T-helper 1 cell treated with Interleukin-12 subunit alpha and Interleukin-12 subunit beta and Interleukin-4 antibody, amounts not matched to agents 30 ng/mL and 1 ng/mL, for 36 hours (primary cell): ENCODE measurements at regions not wholly inside any gene's neighbourhood (a gene's known extent, or its start where the extent isn't known, plus 50 kb on each side); places are given as distances from the start of the nearest gene placed in this dataset.

Source experiments
- intact Hi-C: fragments of 100-400 bp; cut with micrococcal nuclease; formaldehyde crosslinking; loops from one replicate; pipeline ENCODE4 v1.15.1; 2024

DNA sequence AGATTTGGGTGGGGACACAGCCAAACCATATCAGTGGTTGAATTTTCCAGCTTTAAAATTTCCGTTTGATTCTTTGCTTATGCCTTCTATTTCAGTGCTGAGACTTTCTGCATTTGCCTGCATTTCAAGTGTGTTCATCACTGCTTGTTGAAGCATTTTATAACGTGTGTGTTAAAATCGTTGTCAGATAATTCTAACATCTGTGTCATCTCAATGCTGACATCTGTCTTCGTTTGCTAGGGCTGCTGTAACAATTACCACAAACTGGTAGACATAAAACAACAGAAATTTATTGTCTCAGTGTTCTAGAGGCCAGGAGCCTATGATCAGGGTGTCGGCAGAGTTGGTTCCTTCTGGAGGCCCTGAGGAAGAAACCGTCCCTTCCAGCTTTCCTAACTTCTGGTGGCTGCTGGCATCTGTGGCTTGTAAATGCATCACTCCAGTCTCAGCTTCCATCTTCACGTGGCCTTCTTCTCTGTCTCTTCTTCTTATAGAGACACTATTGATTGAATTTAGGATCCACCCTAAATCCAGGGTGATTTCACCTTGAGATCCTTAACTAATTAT lies 71.1 kb upstream of the SDK1 start:
- intact Hi-C loops: no loop called here

DNA sequence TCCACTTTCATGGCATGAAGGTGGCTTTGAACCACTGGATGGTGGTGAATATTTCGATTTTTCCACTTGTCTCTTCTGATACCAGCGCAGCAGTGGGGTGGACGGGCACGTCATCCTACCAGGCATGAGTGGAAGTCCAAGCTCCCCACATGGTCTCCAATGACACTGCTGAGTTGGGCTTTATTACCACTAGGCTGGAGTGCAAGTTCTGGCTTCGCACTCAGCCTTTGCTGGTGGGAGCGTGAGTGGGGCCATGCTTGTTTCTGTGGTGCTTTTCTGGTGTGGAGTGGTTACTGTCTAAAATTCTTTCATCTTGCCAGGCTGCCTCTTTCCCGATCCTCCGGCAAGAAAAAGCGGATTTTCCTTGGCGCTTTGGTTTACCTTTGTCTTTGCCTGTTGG lies 70.1 kb upstream of the SDK1 start:
- intact Hi-C loops: no loop called here

DNA sequence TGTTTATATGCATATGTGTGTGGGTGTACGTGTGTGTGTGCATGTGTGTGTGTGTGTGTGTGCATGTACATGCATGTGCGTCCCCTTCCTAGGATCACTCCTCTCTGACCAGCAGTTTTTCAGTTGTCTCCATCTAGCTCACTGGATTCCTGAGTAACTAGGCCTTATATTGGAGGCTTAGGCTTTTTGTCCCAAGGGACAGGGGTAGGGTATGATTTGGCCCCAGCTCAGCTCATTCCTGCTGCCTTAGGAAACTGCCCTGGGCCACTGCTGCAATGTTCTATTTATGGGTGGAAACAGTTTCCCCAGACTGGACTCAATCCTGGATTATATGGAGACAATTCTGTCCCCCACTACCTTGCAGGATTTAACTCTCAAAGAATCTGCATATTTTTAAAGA lies 68.8 kb upstream of the SDK1 start:
- intact Hi-C loops: no loop called here

DNA sequence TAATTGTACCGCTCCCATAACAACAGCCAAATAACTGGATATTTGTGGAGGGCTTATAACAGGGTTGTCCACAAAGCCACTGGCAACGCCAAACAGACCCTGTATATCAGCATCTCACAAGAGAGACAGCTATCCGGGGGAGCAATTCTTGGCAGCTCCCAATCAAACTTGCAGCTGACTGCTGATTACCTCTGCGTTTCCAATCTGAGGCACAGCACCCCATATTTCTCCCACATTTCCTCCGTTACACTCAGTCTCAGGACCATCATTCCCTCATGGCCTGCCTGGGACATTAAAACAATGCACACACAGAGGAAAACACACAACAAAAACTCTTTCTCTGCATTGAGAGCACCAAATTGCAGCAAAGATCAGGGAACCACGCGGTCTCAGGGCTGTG lies 67.8 kb upstream of the SDK1 start:
- intact Hi-C loops: no loop called here

DNA sequence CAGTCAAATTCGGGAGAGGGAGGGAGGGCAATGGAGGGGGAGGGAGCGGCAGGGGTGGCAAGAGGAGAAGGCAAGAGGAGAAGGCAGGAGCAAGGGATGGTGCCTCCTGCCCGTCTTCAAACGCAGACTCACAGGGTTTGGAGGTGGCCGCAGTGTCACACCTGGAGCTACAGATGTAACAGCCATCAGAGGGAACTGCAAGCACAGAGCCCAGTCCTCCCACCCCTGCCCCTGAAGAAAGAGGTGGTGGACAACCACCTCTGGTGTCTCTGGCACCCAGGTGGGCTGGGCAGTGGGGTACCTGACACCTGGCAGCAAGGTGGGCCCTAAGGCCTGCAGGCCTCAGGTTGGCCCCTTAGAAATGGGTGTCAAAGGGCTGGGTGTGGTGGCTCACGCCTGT lies 67.0 kb upstream of the SDK1 start:
- intact Hi-C loops: no loop called here

DNA sequence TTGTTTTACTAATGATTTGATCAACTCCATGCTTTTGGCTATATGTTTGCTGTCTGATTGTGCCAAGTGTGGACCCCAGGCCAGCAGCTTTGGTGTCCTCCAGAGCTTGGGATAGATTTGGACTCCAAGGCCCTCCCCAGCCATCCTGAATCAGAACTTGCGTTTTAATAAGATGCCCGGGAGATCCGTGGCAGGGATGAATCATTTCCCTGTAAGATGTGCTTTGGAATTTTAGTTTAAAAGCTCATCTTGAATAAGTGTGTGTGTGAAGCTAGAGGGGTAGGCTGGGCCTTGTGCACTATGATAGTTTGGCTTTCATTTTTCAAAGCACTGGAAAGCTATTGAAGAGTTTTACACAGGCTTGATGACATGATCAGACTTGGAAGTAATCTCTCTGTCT lies 66.2 kb upstream of the SDK1 start:
- intact Hi-C loops: no loop called here

DNA sequence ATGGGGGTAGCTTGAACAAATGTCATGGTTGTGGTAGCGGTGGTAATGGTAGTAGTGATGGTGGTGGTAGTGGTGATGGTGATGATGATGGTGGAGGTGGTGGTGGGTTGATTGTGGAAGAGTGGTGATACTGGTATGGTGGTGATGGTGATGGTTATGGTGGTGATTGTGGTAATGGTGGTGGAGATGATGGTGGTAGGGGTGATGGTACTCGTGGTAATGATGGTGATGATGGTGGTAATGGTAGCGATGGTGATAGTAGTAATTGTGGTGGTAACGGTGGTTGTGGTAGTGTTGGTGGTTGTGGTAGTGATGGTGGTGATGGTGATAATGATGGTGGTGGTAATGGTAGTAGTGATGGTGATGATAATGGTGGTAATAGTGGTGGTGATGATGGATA lies 65.7 kb upstream of the SDK1 start:
- intact Hi-C loops: no loop called here

DNA sequence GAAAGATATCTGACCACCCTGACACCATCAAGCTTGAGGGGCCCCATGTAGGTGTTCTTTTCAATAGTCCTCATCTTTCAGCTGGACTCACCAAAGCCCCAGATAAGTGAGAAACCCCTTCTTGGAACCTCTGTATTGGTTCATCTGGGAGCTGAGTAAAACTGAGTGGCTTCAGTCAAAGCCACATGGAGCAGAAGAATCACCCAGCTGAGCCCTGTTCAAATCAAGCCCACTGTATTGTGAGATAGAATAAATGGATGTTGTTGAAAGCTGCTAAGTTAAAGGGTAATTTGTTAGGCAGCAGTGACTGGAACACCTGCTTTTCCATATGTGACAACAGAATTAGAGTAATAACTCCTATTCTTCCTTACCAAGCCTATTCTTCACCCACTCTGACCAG lies 64.8 kb upstream of the SDK1 start:
- intact Hi-C loops: no loop called here

DNA sequence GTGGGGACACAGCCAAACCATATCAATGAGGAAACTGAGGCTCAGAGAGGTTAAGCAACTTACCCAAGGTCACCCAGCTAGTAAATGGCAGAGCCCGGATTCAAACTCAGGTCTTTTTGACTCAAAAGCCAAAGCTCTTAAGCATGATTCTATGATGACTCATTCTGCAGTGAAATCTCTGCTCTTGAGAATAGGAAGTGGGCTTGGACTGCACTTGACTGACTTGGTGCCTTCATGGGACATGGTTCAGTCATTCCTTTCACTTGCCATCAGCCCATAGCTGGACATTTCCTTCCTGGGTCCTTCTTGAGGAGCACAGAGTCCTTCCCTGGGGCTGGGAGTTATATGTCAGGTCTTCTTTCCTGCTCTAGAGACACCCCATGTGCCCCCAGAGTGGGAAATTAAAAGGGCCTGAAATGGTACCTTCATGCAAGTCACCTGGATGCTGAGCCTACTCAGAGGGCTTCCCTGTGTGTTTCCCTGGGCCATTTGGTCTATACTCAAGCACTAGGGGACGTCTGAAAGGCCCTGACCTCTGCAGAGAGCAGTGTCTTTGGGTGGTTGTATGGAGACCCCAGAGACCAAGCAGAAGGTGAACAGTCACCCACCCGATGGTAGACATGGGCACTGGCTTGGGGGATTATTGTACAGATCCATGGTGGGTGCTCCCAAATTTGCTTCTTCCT lies 62.4 kb upstream of the SDK1 start:
- intact Hi-C loops: no loop called here

DNA sequence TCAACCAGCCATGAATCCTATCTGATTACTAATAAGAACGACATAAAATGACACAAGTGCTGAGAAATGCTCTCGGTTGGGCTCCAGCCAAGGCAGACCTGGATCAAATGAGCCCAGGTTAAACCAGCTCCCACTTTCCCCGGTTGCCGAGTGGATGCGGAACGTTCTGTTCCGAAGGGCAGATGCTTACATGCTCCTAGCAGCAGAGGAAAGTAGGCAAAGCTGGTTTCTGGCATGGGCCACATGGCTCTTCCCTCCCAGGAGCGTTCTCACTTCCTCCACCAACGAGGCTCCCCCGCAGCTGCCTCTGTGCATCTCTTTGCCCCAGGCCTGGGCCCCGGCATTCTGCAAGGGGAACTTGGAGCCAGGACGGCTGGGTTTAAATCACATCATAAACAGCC lies 61.8 kb upstream of the SDK1 start:
- intact Hi-C loops: no loop called here

DNA sequence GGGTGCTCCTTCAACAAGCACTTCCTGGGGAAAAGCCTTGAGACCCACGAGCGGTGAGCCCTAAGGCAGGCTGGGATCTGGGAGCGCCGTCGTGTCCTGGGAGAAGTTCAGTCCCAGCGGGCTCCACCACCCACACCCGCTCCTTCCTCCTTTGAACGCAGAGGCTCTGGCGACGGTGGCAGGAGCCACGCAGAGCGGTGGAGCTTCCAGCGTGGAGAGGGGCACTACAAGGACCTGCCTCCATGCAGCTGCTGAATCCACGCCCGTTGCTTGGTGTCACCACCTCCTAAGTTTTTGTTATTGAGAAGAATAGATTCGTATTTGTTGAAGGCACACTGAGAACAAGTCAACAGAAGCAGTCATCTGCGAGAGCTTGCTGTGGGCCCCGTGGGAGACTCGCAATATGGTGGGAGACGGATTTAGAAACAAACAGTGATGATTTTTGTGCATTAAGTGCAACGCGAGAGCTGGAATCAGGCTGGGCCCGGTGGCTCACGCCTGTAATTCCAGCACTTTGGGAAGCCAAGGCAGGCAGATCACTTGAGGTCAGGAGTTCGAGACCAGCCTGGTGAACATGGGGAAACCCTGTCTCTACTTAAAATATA lies 60.1 kb upstream of the SDK1 start:
- intact Hi-C loops: no loop called here

DNA sequence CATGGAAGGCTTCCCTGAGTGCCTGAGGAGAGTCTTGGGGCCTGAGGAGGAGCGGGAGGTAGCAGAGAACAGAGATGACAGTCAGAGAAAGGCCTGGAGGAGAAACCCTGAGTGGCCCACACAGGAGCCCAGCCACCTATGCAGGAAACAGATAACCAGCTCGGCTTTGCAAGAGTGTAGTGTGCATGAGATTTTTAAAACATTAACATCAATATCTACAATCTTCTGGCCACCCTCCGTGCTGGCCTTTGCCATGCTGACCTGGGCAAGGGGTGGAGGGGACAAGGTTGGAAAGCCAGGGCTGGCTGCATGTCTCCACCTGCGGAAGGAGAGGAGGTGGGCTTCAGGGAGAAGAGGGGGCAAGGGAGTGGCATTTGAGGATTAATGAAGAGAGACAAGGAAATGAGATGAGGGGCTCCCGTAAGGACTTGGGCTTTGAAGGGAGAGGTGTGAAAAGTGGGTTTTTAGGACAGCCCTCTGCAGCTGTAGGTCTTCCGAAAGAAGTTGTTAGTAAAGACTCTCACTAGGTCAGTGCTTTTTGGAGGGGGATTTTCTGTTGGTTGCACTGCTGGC lies 59.3 kb upstream of the SDK1 start:
- intact Hi-C loops: no loop called here

DNA sequence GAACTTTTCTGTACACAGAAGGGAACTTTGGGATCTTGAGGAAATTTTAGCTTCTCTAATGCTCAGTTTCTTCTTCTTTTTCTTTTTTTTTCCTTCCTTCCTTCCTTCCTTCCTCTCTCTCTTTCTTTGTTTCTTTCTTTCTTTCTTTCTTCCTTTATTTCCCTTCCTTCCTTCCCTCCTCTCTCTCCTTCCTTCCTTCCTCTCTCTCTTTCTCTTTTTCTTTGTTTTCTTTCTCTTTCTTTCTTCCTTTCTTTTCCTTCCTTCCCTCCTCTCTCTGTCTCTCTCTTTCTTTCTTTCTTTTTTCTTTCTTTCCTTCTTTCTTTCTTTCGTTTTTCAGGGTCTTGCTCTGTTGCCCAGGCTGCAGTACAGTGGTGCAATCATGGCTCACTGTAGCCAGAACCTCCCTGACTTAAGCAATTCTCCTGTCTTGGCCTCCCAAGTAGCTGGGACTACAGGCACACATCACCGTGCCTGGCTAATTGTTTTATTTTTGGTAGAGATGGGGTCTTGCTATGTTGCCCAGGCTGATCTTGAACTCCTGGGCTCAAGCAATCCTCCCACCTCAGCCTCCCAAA lies 58.6 kb upstream of the SDK1 start:
- intact Hi-C loops: no loop called here

DNA sequence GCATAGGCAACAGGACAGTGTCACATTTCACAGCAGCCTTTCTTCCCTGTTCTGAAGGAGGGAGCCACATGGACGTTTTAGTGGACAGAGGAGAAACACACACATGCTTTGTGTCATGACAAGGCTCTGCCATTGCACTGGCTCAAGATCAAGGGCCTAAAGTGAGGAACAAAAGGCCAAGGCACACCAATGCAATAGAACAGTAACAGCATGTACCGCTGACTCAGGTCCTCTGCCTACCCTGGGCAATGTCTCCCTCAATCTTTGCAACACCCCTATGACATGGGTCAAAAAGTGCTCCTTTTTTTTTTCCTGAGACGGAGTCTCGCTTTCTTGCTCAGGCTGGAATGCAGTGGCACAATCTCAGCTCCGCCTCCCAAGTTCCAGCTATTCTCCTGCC lies 57.8 kb upstream of the SDK1 start:
- intact Hi-C loops: no loop called here

DNA sequence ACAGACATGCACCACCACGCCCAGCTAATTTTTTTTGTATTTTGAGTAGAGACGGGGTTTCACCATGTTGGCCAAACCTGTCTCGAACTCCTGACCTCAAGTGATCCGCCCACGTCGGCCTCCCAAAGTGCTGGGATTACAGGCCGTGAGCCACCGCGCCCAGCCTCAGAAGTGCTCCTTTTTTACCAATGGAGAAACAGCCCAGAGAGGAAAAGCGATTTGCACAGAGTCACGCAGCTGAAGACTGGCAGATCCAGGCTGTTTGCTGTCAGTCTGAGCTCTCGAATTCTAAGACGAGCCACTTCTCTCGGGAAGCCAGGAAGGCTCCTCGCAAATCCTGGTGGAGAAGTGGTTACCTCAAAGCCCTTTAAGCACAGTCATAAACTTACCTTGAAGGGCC lies 57.4 kb upstream of the SDK1 start:
- intact Hi-C loops: no loop called here

DNA sequence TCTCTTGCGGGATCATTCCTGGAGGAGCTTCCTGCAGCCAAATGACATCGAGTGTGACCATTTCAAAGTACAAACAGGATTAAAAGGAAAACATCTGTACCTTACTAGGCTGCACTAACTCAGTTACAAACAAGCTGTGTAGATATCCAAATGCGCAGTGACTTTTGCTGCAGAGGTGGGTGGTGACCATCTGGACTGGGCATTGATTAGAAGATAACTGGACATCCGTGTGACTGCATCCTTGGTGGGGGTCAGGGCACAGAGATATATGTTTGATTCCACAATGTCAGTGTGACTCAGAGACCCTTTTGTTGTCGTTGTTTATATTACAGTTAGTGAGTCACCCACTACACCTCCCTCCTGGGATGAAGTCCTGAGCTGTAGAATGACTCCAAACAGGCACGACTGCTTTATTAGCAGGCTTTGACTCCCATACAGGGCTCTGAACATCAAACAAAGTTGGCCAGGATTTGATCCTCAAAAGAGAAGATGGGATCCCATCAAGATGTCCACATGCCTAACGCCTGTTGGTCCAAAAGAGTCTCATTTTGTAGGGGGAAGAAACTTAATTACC lies 56.7 kb upstream of the SDK1 start:
- intact Hi-C loops: no loop called here

DNA sequence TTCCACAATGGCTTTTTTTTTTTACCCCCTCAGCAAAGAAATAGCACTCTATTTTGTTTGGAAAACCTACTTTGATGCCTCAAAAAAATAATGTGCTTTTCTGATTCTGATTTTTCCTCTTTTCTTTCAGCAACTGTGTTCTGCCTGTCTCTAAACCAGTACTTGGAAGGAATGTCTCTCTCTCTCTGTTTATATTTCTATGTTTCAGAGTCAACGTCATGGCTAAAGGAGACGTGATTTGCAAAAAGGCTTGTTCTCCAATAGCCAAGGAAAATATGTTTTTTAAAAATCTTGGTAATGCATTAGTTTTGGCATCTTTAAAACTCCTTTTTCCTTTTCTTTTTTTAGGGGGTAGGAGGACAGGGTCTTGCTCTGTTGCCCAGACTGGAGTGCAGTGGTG lies 56.0 kb upstream of the SDK1 start:
- intact Hi-C loops: no loop called here

DNA sequence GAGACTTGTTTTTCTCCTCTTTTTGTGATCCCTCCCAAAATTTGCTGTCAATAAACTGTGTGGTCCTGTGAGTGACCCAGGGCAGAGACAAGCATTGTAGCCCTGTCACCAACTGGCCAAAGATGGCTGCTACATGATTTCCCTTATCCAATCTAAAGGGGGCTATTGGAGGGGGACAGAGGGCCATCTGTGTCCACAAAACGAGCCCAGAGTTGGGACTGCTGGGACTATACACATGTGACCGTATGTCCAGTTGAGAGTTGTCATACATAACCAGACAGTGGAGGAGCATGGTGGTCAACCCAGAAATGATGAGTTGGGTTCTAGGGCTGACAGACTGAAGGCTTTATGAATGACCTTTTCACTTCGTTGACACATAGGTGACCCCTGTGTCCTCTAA lies 55.3 kb upstream of the SDK1 start:
- intact Hi-C loops: no loop called here

DNA sequence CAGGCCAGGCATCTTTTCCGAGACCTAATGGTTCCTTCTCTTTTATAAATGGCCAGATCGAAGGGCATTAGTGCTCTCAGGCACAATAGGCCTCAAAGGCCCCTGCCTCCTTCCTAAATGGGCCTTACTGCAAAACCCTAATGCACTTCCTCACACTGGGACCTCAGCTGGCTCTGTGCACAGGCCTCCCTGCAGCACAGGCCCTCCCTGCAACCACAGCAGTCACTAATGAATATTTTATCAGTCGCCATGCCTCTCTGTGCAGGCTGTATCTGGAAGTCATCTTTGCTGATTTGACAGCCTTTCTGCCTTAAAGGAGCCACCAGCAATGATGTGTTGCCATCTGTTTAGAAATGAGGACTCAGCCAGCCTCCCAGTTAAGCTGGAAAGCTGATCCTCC lies 54.9 kb upstream of the SDK1 start:
- intact Hi-C loops: no loop called here

DNA sequence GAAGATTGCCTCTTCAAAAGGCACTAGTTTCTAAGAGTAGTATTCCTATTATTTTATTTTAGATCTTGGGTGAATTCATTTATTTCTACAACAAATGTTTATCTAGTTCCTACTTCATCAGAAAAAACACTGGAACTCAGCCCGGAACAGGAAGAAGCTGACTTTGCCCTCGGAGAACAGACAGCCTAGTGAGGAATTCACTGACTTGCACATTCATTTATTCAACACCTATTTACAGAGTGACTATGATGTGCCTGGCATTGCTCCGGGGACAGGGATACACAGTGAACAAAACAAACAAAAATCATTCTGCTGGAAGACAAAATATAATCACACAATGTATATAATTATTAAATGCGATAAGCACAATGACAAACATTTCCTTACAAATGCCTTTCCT lies 54.4 kb upstream of the SDK1 start:
- intact Hi-C loops: no loop called here

DNA sequence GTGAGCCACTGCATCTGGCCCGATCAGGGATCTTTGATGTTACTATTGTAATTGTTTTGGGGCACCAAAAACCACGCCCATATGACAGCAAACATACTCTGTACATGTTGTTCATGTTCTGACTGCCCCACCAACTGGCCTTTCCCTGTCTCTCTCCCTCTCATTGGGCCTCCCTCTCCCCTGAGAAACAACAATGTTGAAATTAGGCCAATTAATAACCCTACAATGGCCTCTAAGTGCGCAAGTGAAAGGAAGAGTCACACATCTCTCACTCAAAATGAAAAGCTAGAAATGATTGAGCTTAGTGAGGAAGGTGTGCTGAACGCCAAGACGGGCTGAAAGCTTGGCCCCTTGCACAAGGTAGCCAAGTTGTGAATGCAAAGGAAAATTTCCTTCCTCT lies 50.3 kb upstream of the SDK1 start:
- intact Hi-C loops: no loop called here
